Activated naive CD8-positive, alpha-beta T cell (primary cell): ENCODE measurements at regions not wholly inside any gene's neighbourhood (a gene's known extent, or its start where the extent isn't known, plus 50 kb on each side); places are given as distances from the start of the nearest gene placed in this dataset.
A peak's percentile ranks its signal among the peaks of the same experiment; 100 is the strongest.

Source experiments
- H3K27ac Mint-ChIP-seq: one replicate; pipeline ENCODE4 v1.8.0; 2021; ENCODE audit warnings: mixed read lengths
- H3K27me3 Mint-ChIP-seq: one replicate; pipeline ENCODE4 v1.8.0; 2021; ENCODE audit warnings: mixed read lengths
- H3K36me3 Mint-ChIP-seq: one replicate; pipeline ENCODE4 v1.8.0; 2021; ENCODE audit warnings: mixed read lengths
- H3K4me1 Mint-ChIP-seq: one replicate; pipeline ENCODE4 v1.8.0; 2021; ENCODE audit warnings: low read depth, mixed read lengths
- H3K4me3 Mint-ChIP-seq: one replicate; pipeline ENCODE4 v1.8.0; 2021; ENCODE audit warnings: mild to moderate bottlenecking, mixed read lengths
- H3K9me3 Mint-ChIP-seq: one replicate; pipeline ENCODE4 v1.8.0; 2021; ENCODE audit warnings: low read depth, mixed read lengths

DNA sequence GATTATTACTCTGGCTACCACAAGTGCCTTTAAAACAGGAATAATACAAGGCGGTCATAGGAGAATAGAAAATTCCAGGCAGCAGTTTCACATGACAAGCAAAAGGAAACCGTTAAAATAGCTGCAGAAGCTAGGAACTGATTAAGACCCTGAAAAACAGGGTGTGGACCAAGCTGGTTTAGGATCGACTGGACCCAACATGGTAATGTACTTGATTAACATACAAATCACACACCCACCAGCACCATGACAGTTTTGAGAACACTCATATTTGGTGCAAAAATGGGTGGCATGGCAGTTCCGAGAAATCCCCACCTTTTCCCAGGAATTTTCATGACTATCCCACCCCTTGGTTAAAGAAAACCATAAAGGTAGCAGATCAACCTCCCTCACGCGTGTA, 51.9 kb upstream of the TMEM163 start:
- Mint-ChIP-seq H3K27ac (no peak overlapping the region), H3K27me3 (peaks cover 3% of the 10 kb centered on the region), H3K9me3 (no peaks in the 10 kb centered on the region), H3K4me1 (peaks cover 10% of the 10 kb centered on the region), H3K4me3 (no peak overlapping the region), H3K36me3 (no peaks in the 10 kb centered on the region)

DNA sequence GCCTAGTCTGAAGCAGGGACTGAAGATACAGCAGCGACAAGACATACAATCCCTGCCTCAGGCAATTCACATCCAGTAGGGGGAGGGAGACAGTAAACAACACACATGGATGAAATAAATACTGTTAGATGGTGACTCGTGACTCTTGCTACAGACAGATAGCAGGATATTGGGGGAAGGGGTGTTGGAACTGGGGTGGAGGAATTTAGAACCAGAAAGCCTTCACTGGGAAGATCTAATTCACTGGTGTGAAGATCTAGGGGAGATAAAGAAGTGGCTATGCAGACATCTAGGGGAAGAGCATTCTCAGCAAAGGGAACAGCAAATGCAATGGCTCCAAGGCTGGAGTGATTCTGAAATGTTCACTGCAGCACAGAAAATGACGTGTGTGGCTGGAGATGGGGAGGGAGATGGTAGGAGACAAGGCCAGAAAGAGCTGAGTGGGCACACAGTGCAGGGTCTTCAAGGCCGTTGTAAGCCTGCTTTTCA, 52.6 kb upstream of the TMEM163 start:
- no peaks in the 10 kb centered on the region for H3K9me3 Mint-ChIP-seq
- H3K4me3 Mint-ChIP-seq: no peak overlapping the region
- H3K4me1 Mint-ChIP-seq: peaks cover 10% of the 10 kb centered on the region
- H3K27me3 Mint-ChIP-seq: no peaks in the 10 kb centered on the region
- no peaks in the 10 kb centered on the region for H3K36me3 Mint-ChIP-seq
- H3K27ac Mint-ChIP-seq: no peak overlapping the region

DNA sequence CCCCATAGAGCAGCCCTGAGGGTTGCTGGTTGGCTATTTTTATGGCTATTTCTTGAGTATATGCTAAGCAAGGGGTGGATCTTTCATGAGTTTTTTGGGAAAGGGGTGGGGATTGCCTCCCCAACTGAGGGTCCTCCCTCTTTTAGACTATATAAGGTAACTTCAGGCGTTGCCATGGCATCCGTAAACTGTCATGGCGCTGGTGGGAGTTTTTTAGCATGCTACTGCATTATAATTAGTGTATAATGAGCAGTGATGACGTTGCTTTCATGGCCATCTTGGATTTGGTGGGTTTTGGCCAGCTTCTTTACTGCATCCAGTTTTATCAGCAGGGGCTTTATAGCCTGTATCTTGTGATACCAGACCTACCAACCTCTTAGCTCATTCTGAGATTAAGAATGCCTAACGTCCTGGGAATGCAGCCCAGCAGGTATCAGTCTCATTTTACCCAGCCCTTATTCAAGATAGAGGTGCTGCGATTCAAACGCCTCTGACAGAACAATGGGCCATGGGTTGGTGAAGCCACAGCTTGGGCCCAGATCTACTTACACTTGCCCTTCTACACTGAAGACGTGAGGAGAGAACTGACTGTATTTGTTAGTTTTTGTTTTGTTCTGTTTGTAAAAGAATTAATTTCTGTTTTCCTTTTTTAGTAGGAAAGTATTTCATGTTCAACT, 53.8 kb upstream of the TMEM163 start:
- H3K27ac Mint-ChIP-seq: no peak overlapping the region
- H3K9me3 Mint-ChIP-seq: no peaks in the 10 kb centered on the region
- H3K27me3 Mint-ChIP-seq: no peaks in the 10 kb centered on the region
- H3K36me3 Mint-ChIP-seq: no peaks in the 10 kb centered on the region
- peaks cover 10% of the 10 kb centered on the region for H3K4me1 Mint-ChIP-seq
- H3K4me3 Mint-ChIP-seq: no peak overlapping the region

DNA sequence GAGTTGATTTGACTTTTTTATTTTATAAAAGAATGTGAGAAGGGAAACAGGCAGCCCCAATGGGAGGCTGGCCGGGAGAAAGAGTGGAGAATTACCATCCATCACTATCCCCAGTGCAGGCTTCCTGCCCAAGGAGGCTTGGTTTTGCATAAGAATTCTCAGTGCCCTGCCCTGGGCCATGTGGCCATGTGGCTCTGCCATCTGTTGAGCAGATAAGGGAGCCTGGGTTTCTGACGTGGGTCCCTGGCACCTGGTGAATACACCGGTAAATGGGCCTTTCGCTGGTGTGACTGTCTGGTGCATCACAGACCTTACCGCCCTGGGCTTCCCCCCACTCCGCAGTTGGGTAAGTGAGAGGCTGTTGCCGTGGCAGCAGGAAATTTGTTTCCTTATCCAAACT, 54.5 kb upstream of the TMEM163 start:
- no peaks in the 10 kb centered on the region for H3K9me3 Mint-ChIP-seq
- H3K36me3 Mint-ChIP-seq: no peaks in the 10 kb centered on the region
- H3K4me1 Mint-ChIP-seq: peaks cover 10% of the 10 kb centered on the region
- H3K4me3 Mint-ChIP-seq: no peak overlapping the region
- no peak overlapping the region for H3K27ac Mint-ChIP-seq
- H3K27me3 Mint-ChIP-seq: no peaks in the 10 kb centered on the region

DNA sequence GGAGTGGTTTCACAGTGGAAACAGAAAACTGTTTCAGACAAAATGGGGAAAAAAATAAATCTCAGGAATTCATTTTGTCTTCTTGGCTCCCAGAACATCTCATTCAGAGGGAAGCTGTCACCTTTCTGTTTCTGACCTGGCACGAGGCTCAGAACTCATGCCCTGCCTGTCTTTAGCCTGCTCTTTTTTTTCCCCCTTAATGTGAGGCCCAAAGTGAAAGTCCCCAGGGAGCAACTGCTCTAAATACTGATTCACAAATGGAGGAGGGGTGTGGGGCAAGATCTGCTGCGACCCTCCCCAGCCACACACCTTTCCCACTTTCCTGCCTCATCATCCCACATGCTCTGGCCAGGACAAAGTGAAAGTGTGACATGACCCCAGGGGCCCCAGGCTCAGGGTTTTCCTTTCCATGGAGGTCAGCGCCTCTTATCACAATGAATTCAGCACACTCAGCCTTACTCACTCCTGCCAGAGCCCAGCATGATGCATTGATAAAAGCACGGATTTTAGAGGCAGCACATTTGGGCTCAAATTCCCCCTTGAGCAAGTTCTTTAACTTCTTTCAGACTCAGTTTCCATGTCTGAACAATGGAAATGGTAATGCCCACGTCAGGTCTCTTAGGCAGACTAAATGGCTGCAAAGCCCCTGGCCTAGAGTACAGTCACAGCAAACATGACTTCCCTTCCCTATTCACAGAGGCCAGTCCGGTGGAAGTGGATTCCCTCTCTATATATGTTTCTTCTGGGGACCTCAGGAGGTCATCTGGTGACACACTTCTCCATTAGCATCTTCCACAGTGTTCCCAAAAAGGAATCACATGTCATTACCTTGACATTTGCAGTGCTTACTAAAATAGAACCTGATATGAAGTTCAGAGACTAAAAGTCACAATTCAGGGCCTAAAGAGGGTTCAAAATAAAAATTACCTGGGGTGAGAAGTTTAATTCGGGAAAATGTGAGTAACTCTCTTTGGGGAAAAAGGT, 55.3 kb upstream of the TMEM163 start:
- H3K9me3 Mint-ChIP-seq: no peaks in the 10 kb centered on the region
- no peak overlapping the region for H3K4me3 Mint-ChIP-seq
- no peaks in the 10 kb centered on the region for H3K27me3 Mint-ChIP-seq
- H3K4me1 Mint-ChIP-seq: peaks cover 10% of the 10 kb centered on the region
- H3K27ac Mint-ChIP-seq: no peak overlapping the region
- no peaks in the 10 kb centered on the region for H3K36me3 Mint-ChIP-seq

DNA sequence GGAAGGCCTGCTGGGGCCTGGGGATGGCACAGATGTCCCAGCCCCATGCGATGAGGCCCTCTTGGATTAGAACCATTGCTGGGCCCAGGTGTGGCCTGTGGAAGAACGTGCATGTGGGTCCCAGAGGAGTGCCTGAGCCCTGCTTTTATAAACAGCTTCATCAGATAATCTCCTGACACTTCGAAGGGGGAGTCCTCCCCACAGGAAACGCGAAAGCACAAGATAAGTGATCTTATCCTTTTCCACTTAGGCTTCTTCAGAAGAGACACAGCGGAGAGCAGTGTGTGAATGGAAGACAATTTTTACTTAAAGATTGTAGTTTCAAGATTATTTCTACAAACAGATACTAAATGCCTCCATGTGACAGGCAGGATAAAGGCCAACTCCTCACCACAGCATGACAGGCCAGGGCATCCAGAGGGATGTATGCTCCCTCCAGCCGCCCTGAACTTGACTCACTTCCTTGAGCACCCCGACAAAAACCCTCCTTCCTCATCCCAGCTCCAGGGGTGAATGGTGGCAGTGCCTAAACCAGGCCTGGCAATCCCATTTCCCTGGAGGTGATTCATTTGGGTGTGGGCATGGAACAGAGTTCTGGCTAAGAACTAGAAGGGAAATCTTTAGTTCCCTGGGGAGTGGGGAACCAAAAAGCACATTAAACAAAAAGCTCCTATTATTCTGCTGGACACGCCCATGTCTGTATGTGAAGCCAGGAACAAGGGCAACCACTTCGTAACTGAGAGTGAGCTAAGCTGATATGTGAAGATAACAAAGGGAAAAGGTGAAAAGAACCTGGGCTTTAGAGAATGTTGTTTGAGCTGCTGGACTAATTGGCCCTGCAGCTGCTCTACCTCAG, 56.2 kb upstream of the TMEM163 start:
- Mint-ChIP-seq H3K4me1 (peaks cover 10% of the 10 kb centered on the region), H3K9me3 (no peaks in the 10 kb centered on the region), H3K27me3 (no peaks in the 10 kb centered on the region), H3K27ac (peak overlapping the region; percentile 43), H3K36me3 (no peaks in the 10 kb centered on the region), H3K4me3 (no peak overlapping the region)

DNA sequence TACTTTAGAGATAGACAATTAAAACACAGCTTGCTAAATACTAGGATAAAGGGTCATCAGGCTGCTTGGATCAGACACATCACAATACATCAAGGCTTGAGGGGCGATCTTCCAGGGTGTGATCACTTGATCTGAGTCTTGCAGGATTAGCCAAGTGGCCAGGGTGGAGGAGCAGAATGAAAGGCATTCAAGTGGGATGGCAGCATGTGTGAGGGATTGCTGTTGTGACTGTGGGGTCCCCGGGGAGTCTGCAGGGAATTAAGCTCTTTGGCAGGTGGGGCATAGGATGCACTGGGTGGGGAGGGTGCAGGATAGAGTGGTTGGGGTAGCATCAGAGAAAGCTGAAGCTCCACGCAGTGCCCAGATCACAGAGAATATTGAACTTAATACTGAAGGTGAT, 58.0 kb upstream of the TMEM163 start:
- Mint-ChIP-seq H3K27me3 (no peaks in the 10 kb centered on the region), H3K27ac (no peak overlapping the region), H3K9me3 (no peaks in the 10 kb centered on the region), H3K4me3 (no peak overlapping the region), H3K4me1 (peaks cover 25% of the 10 kb centered on the region), H3K36me3 (no peaks in the 10 kb centered on the region)

DNA sequence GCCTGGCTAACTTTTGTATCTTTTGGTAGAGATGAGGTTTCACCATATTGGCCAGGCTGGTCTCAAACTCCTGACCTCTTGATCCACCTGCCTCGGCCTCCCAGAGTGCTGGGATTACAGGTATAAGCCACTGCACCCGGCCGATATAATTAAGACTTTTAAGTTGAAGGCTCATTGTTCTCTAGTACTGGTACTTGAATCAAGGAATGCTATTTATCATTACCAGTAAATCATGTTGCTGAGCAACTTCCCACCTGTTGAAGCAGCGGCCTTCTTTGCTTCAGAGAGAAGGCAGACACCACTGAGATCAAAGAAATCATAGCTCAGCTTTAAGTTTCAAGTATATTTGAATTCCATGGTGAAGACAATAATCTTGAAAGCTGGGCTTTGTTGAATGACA, 58.8 kb upstream of the TMEM163 start:
- Mint-ChIP-seq H3K36me3 (no peaks in the 10 kb centered on the region), H3K4me1 (peaks cover 32% of the 10 kb centered on the region), H3K4me3 (no peak overlapping the region), H3K9me3 (no peaks in the 10 kb centered on the region), H3K27ac (no peak overlapping the region), H3K27me3 (no peaks in the 10 kb centered on the region)

DNA sequence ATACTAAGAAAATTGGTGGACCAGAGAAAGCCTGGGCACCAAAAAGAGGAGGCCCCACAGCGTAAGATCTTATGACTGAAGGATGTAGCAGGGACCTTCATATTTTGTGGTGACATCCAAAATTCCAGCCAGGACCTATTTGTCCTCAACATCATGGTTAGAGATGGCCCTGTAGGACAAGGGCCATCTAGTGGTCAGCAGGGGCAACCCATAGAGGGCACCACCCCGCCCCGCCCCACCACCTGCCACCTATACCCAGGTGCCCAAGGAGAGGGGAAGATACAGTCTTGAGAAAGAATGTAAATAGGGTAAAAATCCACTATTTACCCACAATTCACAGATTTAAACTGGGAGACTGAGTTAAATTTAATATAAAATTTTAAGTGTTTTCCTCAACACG, 59.6 kb upstream of the TMEM163 start:
- Mint-ChIP-seq H3K4me1 (peaks cover 32% of the 10 kb centered on the region), H3K4me3 (no peak overlapping the region), H3K36me3 (no peaks in the 10 kb centered on the region), H3K27ac (no peak overlapping the region), H3K9me3 (no peaks in the 10 kb centered on the region), H3K27me3 (no peaks in the 10 kb centered on the region)

DNA sequence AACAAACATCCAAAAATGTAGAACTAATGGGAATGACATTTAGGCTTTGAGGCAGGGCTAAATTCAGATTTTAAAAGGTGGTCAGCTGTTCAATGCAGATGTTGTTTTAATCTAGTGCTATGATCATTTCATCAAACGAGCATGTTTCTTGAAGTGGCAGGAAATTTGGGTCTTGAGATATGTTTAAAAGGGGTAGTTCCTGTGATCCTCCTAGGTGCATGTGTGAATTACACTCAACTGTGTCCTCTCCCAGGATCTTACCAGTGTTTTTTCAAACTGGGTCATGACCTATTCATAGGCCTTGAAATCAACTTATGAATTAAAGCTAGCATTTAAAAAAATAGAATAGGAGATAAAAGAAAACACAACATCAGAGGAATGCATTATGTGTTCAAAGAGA, 57.4 kb upstream of the ACMSD start:
- H3K36me3 Mint-ChIP-seq: no peaks in the 10 kb centered on the region

DNA sequence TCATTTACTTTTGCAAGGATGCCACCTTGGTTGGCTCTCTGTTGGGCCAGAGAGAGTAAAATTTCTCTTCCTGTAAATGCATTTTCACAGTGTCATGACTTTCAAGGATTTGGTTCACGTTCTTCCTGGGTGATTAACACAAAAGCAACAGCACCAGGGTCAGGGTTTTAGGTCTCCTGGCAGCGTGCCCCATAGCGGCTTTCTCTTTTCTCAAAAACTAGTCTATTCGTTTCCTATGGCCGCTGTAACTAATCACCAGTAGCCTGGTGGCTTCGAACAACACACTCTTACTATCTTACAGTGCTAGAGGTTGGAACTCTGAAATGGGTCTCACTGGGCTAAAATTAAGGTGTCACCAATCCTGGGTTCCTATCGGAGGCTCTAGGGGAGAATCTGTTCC, 56.3 kb upstream of the ACMSD start:
- no peaks in the 10 kb centered on the region for H3K36me3 Mint-ChIP-seq
- H3K27ac Mint-ChIP-seq: no peak overlapping the region
- H3K4me1 Mint-ChIP-seq: peaks cover 22% of the 10 kb centered on the region
- no peaks in the 10 kb centered on the region for H3K9me3 Mint-ChIP-seq
- H3K27me3 Mint-ChIP-seq: no peaks in the 10 kb centered on the region
- no peak overlapping the region for H3K4me3 Mint-ChIP-seq

More for the DNA sequence above, 57.4 kb upstream of the ACMSD start:
- H3K4me1 Mint-ChIP-seq: peaks cover 22% of the 10 kb centered on the region
- no peaks in the 10 kb centered on the region for H3K27me3 Mint-ChIP-seq
- no peak overlapping the region for H3K4me3 Mint-ChIP-seq
- no peaks in the 10 kb centered on the region for H3K9me3 Mint-ChIP-seq
- H3K27ac Mint-ChIP-seq: no peak overlapping the region

DNA sequence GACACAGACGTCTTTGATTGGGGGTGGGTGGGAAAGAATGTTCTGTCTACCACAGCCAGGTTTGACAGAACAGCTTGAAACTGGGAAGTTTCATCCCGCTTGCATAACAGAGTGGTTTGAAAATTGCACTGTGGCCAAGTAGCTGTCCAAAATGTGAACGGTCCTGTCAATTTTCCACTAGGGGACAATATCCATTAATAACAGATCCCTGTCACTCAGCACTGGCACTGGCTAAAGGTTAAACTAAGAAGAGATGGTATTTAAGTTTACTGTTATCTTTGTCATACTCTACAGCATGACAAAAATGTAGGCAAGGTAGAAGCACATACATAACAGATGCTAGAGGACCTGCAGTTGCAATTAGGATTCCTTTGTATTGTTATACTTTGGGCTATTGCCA, 55.6 kb upstream of the ACMSD start:
- Mint-ChIP-seq H3K36me3 (no peaks in the 10 kb centered on the region), H3K4me1 (peaks cover 22% of the 10 kb centered on the region), H3K9me3 (no peaks in the 10 kb centered on the region), H3K27me3 (no peaks in the 10 kb centered on the region), H3K4me3 (no peak overlapping the region), H3K27ac (no peak overlapping the region)

DNA sequence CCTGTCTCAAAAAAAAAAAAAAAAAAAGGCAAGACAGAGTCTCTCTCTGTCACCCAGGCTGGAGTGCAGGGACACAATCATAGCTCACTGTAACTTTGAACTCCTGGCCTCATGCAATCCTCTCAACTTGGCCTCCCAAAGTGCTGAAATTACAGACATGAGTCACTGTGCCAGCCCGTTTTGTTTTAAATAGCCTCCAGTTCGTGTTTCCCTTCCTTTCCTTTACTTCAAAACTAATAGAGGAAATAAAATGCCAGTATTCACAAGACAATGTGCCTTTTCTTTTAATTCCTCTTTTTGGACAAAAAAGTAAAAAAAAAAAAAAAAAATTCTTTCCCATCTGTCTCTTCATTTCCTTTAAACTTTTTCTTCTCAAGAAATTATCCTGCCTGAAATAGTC, 54.5 kb upstream of the ACMSD start:
- H3K36me3 Mint-ChIP-seq: no peaks in the 10 kb centered on the region
- H3K9me3 Mint-ChIP-seq: no peaks in the 10 kb centered on the region
- no peak overlapping the region for H3K27ac Mint-ChIP-seq
- H3K4me3 Mint-ChIP-seq: no peak overlapping the region
- peaks cover 3% of the 10 kb centered on the region for H3K27me3 Mint-ChIP-seq
- H3K4me1 Mint-ChIP-seq: peaks cover 22% of the 10 kb centered on the region

DNA sequence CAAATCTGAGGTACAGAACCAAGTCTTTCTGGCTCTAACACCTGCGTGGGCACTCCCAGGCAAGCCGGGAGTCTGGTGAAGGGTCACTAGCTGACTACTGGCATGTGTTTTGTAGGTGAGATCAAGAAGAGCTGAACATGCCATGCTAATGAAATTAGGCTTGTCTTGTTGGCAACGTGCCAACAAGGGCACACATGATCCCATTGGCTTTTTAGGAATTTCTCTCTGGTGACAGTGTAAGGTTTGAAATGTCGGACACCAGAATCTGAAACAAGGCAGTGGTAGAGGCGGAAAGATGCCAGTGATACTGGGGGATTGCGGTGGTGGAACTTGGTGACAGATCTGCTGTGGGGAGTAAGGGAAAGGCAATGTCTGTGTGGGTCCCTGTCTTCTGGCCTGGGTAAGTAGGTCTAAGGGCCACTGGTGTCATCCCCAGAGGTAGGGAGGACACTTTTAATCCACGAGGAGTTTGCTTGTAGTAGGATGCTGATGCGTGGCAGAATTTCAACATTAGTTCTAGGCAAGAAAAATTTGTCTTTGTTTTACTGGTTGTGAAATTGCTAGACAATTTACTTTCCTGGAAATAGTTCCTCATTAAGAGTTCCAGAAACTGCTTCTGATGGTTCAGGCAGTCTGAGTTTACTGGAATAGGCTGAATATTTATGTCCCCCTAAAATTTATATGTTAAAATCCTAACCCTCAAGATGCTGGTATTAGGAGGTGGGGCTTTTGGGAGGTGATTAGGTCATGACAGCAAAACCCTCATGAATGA, 52.6 kb upstream of the ACMSD start:
- H3K4me1 Mint-ChIP-seq: peaks cover 17% of the 10 kb centered on the region
- peaks cover 3% of the 10 kb centered on the region for H3K27me3 Mint-ChIP-seq
- no peak overlapping the region for H3K27ac Mint-ChIP-seq
- no peaks in the 10 kb centered on the region for H3K9me3 Mint-ChIP-seq
- no peak overlapping the region for H3K4me3 Mint-ChIP-seq
- H3K36me3 Mint-ChIP-seq: no peaks in the 10 kb centered on the region
